Neural cell (in vitro differentiated cells): ENCODE measurements at regions not wholly inside any gene's neighbourhood (a gene's known extent, or its start where the extent isn't known, plus 50 kb on each side); places are given as distances from the start of the nearest gene placed in this dataset.

Experiments
- H2AFZ ChIP-seq: fragments of 200-600, 300-800 bp; sonication (generic), shearing (Covaris generic); 2 replicates; pipeline ENCODE4 v1.6.0; 2014; ENCODE audit warnings: low read depth, mild to moderate bottlenecking, antibody characterized with exemption, low read length, moderate library complexity
- H3F3A ChIP-seq: fragments of 200-600 bp; shearing (Covaris generic); 2 replicates; pipeline ENCODE4 v1.6.1; 2016; ENCODE audit warnings: mild to moderate bottlenecking, moderate library complexity, mixed read lengths, antibody characterized with exemption, low read length; ENCODE audit not compliant: insufficient read depth, poor library complexity, severe bottlenecking
- H3K27ac ChIP-seq: fragments of 200-600, 300-800 bp; sonication (generic), shearing (Covaris generic); 2 replicates; pipeline ENCODE4 v1.5.1; 2014; ENCODE audit warnings: mild to moderate bottlenecking, low read length, moderate library complexity
- H3K27me3 ChIP-seq: fragments of 300-800, 200-600 bp; sonication (generic), shearing (Covaris generic); 2 replicates; pipeline ENCODE4 v1.6.0; 2014; ENCODE audit warnings: mild to moderate bottlenecking, low read depth, low read length, moderate library complexity; ENCODE audit not compliant: insufficient read depth
- H3K36me3 ChIP-seq: fragments of 300-800, 200-600 bp; sonication (generic), shearing (Covaris generic); 2 replicates; pipeline ENCODE4 v1.5.1; 2014; ENCODE audit warnings: mild to moderate bottlenecking, antibody characterized with exemption, low read length, moderate library complexity; ENCODE audit not compliant: insufficient read depth
- H3K4me2 ChIP-seq: fragments of 300-800, 200-600 bp; sonication (generic), shearing (Covaris generic); 2 replicates; pipeline ENCODE4 v1.6.0; 2014; ENCODE audit warnings: mild to moderate bottlenecking, low read length
- H3K4me3 ChIP-seq: fragments of 300-800, 200-600 bp; sonication (generic), shearing (Covaris generic); 2 replicates; pipeline ENCODE4 v1.5.1; 2014; ENCODE audit warnings: mild to moderate bottlenecking, low read length, moderate library complexity
- H3K79me2 ChIP-seq: fragments of 200-600 bp; shearing (Covaris generic); replicated peaks from 2 replicates; pipeline ENCODE4 v1.6.0; 2014; ENCODE audit warnings: mild to moderate bottlenecking, low read length, moderate library complexity; ENCODE audit not compliant: insufficient read depth
- H3K9ac ChIP-seq: fragments of 300-800, 200-600 bp; sonication (generic), shearing (Covaris generic); 2 replicates; pipeline ENCODE4 v1.6.1; 2016; ENCODE audit warnings: mild to moderate bottlenecking, low read length, mixed read lengths
- H3K9me2 ChIP-seq: fragments of 200-600 bp; shearing (Covaris generic); 2 replicates; pipeline ENCODE4 v1.6.1; 2016; ENCODE audit warnings: mild to moderate bottlenecking, low read length, mixed read lengths; ENCODE audit not compliant: insufficient read depth
- H3K9me3 ChIP-seq: fragments of 200-600, 300-800 bp; sonication (generic), shearing (Covaris generic); 2 replicates; pipeline ENCODE4 v1.6.1; 2016; ENCODE audit warnings: mild to moderate bottlenecking, mixed run types, low read length, moderate library complexity, mixed read lengths
- H4K20me1 ChIP-seq: fragments of 200-600 bp; shearing (Covaris generic); 2 replicates; pipeline ENCODE4 v1.6.1; 2016; ENCODE audit warnings: mild to moderate bottlenecking, mixed run types; ENCODE audit not compliant: insufficient read depth
- CTCF ChIP-seq: fragments of 450-650 bp; IDR thresholded peaks from 2 replicates; pipeline ENCODE4 v1.5.1; 2014; ENCODE audit warnings: antibody characterized with exemption, mild to moderate bottlenecking, moderate library complexity; ENCODE audit not compliant: poor library complexity, severe bottlenecking
- EP300 ChIP-seq: fragments of 450-650 bp; conservative IDR thresholded peaks from 2 replicates; pipeline ENCODE4 v1.6.1; 2014; ENCODE audit warnings: antibody characterized with exemption, mild to moderate bottlenecking, moderate library complexity; ENCODE audit not compliant: poor library complexity, severe bottlenecking
- EZH2 ChIP-seq: fragments of 200-600, 300-800 bp; shearing (Covaris generic), sonication (generic); IDR thresholded peaks from 2 replicates; pipeline ENCODE4 v1.6.1; 2014; ENCODE audit warnings: antibody characterized with exemption, low read length, borderline replicate concordance, mild to moderate bottlenecking; ENCODE audit not compliant: insufficient read depth, poor library complexity, severe bottlenecking
- MXI1 ChIP-seq: fragments of 450-650 bp; conservative IDR thresholded peaks from 2 replicates; pipeline ENCODE4 v1.6.1; 2014; ENCODE audit warnings: antibody characterized with exemption, mild to moderate bottlenecking; ENCODE audit not compliant: poor library complexity, severe bottlenecking
- POLR2AphosphoS5 ChIP-seq: IDR thresholded peaks from 2 replicates; pipeline ENCODE4 v1.6.1; 2012
- RAD21 ChIP-seq: fragments of 450-650 bp; conservative IDR thresholded peaks from 2 replicates; pipeline ENCODE4 v1.6.1; 2014; ENCODE audit warnings: antibody characterized with exemption, mild to moderate bottlenecking, moderate library complexity
- REST ChIP-seq: IDR thresholded peaks from 2 replicates; pipeline ENCODE4 v1.6.1; 2012; ENCODE audit warnings: borderline replicate concordance
- SMC3 ChIP-seq: fragments of 450-650 bp; conservative IDR thresholded peaks from 2 replicates; pipeline ENCODE4 v1.6.1; 2014; ENCODE audit warnings: antibody characterized with exemption, mild to moderate bottlenecking, moderate library complexity; ENCODE audit not compliant: poor library complexity
- TAF1 ChIP-seq: IDR thresholded peaks from 2 replicates; pipeline ENCODE4 v1.6.1; 2012; ENCODE audit warnings: low read depth

GRCh38 chr13:111916201-111916600, 150.7 kb upstream of the SOX1 start:
- no peaks in the 10 kb centered on the region for H3K36me3 ChIP-seq
- H4K20me1 ChIP-seq: no peaks in the 10 kb centered on the region
- H3K4me2 ChIP-seq: no peak overlapping the region
- H3F3A ChIP-seq: no peaks in the 10 kb centered on the region
- H3K4me3 ChIP-seq: no peak overlapping the region
- H3K9me3 ChIP-seq: no peaks in the 10 kb centered on the region
- TF ChIP-seq MXI1: no peak
- TF ChIP-seq REST: no peak
- no peak for TF ChIP-seq EP300
- TF ChIP-seq CTCF: no peak
- no peak for TF ChIP-seq TAF1
- TF ChIP-seq RAD21: no peak
- no peak for TF ChIP-seq POLR2AphosphoS5
- TF ChIP-seq SMC3: no peak
- TF ChIP-seq EZH2: no peak
- H3K79me2 ChIP-seq: no peaks in the 10 kb centered on the region
- H3K9ac ChIP-seq: no peak overlapping the region
- H2AFZ ChIP-seq: no peak overlapping the region
- no peaks in the 10 kb centered on the region for H3K27me3 ChIP-seq
- no peak overlapping the region for H3K27ac ChIP-seq
- no peaks in the 10 kb centered on the region for H3K9me2 ChIP-seq

GRCh38 chr13:111917086-111917485, 149.9 kb upstream of the SOX1 start:
- no peaks in the 10 kb centered on the region for H4K20me1 ChIP-seq
- no peaks in the 10 kb centered on the region for H3F3A ChIP-seq
- no peaks in the 10 kb centered on the region for H3K9me2 ChIP-seq
- no peak overlapping the region for H3K27ac ChIP-seq
- TF ChIP-seq RAD21 (no peak), EP300 (no peak), POLR2AphosphoS5 (no peak), EZH2 (no peak), REST (no peak), CTCF (no peak), SMC3 (no peak), TAF1 (no peak), MXI1 (no peak)
- no peaks in the 10 kb centered on the region for H3K9me3 ChIP-seq
- H3K4me2 ChIP-seq: no peak overlapping the region
- no peaks in the 10 kb centered on the region for H3K79me2 ChIP-seq
- no peak overlapping the region for H2AFZ ChIP-seq
- no peak overlapping the region for H3K9ac ChIP-seq
- H3K4me3 ChIP-seq: no peak overlapping the region
- H3K36me3 ChIP-seq: no peaks in the 10 kb centered on the region
- no peaks in the 10 kb centered on the region for H3K27me3 ChIP-seq
